Esophagus mucosa (tissue), 1 donor: ENCODE measurements at regions not wholly inside any gene's neighbourhood (a gene's known extent, or its start where the extent isn't known, plus 50 kb on each side); places are given as distances from the start of the nearest gene placed in this dataset.

Experiments
- ATAC-seq: fragments of 200-7000 bp; cut with Tn5 transposase; one replicate; pipeline ENCODE4 v1.9.1; 2020
- donor health status: DM: yes; HTN: yes; CAD: no.

GRCh38 chr2:8451273-8451672 lies 230.6 kb upstream of the ID2 start:
- ATAC-seq: no peak

DNA sequence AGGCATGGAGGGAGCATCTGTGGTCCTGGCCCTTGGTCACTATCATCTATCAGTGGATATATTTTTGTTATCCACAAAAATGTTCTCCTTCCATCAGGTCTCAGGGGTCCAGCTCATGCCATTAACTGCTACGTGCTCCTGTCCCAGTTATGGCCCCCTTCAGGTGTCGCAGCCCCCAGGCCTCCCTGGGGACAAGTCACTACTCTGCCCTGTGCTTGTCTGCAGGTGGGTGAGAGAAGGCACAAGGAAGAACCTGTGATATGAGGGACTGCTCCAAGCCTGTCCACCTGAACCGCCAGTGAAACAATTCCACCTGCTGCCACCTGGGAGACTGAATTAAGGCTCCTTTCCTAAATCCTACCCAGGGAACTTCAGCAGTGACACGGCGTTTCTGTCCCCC lies 229.6 kb upstream of the ID2 start:
- ATAC-seq: no peak

- ATAC-seq: no peak
These were observed 228.6 kb upstream of the ID2 start for GRCh38 chr2:8452979-8453903.

DNA sequence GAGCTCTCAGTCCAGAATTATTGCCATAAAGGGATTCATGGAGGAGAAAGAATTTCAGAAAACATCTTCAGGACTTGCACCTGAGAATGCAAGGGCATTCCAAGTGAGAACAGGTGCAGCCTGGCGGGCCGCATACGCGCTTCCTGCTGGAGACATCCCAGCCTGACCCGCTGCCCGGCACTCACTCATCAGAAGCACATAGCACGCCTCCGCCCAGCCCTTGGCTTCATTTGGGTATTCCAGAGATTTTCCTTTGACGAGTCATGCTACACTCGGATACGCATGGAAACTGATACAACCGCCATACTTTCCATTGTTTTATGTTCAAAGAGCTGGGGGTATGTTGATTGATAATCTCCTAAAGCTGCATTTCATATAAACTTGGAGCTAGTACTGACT lies 228.0 kb upstream of the ID2 start:
- ATAC-seq: no peak

DNA sequence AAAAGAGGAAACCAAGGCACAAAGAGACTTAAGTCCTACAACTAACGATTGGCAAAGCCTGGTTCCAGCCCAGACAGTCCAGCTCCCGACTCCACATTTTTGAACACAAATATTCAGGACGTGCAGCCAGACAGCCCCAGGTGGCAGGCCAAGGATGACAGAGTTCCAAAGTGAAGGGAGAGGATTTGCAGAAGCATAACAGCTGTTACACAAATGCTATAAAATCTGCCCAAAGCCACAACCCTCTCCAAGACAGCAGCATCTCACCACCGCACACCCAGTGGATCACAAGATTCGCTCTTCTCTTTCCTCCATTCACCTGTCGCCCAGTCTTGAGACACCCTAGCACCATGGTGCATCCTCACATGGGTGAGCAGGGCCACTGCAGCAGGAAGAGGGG lies 227.1 kb upstream of the ID2 start:
- ATAC-seq: no peak

GRCh38 chr2:8455236-8456150 lies 226.4 kb upstream of the ID2 start:
- no peak for ATAC-seq

GRCh38 chr2:8456151-8457091 lies 225.4 kb upstream of the ID2 start:
- no peak for ATAC-seq

GRCh38 chr2:8457092-8457481 lies 224.8 kb upstream of the ID2 start:
- peak; percentile 72 for ATAC-seq

DNA sequence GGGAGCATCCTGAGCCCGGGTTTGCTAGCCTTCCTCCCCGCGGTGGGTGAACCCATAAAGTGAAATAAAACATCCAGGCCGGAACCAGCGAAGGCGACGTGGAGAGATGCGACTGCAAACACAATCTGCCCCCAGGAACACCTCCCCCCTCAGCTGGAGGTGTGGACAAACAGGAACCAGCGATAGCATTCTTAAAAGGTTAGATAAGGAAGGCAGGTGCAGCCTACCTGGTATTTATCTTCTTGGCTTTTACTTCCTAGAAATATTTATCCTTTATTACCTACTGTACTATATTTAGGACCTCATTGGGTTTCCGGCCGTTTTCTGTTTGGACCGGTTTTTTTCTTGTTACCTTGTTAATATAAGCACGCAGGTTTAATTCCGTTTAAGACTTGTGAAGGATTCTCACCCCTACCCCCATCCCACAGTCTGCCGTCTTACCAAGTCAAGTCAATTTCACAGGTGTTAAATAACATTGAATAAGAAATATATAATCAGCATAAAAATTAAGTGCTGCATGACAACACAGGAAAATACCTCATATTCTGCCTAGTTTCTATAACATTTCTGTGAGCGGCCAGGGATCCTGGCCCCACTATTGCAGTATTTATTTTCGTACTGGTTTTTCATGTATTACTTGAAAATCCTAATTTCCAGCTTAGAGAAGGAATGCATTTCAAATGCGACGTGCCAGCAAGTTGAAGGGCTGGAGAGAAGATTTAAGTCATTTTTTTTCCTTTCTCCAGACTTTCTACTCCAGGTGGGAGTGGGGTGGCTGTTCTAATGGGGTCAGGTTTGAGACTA lies 224.0 kb upstream of the ID2 start:
- no peak for ATAC-seq

DNA sequence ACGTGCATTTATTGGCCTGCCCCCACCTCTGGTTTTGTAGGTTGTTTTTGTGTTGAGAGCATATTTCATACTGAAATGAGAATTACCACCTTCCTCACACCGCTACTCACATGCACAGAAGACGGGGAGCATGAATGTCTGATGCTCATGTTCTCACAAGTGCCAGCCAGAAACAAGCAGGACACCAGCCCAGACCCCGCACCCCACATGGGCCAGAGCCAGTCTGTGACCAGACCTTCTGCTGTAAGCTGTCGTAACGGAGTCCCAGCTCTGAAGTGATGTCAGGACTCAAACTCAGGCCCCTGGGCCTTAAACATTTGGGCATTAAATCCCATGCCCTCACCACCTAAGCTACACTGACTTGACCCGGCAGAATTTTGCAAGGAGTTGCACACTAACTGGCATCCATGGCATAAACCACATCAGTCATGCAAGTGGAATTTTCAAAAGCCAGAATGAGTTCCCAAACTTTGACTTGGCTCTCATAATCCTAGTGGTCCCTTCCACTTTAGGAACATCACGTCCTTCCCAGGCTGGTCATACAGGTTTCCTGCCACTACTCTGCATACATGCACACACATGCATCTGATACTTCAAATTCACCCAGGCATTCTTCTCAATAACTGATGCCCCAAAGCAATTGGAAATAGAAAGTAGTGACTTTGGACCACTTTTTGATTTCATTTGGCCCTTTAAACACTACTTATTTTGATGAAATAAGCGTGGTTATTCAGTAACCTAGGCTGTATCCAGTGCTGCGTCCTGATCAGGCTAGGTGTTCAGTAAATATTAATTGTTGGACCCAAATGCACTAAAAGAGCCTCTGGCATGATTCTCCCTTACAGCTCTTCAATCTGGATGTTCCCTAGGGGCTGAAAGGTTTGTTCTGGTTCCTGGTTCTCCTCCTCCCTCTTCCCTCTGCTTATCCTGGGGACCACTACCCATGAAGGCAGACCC lies 223.1 kb upstream of the ID2 start:
- peak; percentile 21 for ATAC-seq

GRCh38 chr2:8459474-8459873 lies 222.4 kb upstream of the ID2 start:
- ATAC-seq: no peak

DNA sequence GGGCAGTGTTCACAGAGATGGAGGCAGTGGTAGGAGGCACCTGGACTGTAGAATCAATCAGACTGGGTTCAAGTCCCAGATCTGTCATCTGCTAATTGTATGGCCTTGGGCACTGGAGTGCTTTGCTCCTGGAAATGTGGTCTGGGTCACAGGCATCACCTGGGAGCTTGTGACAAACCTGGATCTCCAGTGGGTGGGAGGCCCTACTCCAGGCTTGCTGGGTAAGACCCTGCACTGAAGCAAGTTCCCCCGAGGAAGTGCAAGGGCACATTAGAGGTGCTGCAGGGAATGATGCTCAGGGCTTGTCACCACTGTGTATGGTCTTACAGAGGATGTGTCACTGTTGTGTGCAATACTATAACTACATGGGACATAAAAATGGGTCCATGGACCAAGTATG lies 220.5 kb upstream of the ID2 start:
- no peak for ATAC-seq

DNA sequence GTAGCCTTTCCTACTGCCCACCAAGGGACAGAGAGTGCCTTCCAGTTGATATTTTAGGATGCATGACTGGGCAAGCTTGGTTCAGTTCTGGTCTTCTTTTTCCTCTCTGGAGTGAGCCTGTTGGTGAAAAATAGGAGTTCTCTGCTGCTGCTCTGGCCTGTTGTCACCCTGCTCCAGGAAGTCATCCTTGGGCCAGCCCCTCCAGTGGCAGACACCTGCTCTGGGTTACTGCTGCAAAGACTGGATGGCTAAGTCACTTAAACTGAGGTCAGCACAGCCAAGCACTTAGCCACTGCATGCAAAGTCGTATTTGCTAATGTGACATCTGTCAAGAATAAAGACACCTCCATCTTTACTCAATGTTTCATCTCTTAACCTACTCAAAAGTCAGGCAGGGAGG lies 219.6 kb upstream of the ID2 start:
- ATAC-seq: no peak

DNA sequence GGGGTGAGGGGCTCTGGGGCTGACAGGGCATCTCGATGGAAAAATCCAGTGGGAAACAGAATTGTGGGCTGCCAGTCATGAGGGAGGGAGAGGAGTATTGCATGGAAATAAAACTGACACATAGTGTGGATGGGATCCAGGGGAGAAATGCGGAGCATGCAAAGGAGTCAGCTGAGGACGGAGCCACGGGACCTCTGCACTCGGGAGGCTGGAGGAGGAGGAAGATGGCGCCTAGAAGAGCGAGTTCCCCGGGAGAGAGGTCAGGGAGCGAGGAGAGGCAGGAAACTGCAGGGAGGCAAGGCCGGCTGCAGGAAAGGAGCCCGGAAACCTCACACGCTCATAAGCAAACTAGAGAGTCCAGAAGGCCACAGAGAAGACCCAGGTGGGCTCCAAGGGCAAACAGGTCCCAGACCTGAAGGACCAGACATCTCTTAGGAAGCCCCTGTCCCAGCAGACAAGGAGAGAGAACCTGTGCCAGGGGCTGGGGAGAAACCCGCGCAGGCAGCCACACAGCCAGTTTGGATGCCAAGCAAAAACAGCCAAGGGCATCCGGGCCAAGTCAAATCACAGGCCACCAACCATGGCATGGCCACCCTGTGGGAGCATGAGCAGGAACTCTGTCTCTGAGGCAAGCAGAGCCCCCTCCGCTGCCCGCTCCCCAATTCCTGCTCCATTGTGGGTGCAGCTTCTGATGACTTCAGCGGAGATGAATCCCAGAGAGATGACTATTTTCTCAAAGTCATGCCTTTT lies 218.8 kb upstream of the ID2 start:
- ATAC-seq: no peak

DNA sequence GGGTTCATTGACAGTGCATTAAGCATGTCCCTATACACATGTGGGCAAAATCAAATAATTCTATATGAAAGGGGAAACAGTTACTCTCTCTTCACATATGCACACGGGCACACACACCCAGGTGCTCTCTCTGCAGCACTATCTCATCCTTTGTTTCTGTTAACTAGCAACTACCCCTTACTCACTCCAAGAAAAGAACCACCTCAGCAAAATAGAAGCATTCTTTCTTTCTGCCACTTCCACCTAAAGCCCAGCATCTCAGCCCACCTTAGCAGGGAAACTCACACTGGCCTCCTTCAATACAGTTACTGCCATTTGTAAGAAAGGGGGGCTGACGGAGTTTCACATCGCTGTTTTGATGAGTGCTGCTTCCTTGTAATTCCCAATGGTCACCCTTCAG lies 216.3 kb upstream of the ID2 start:
- ATAC-seq: no peak

GRCh38 chr2:8469709-8470493 lies 212.0 kb upstream of the ID2 start:
- no peak for ATAC-seq

GRCh38 chr2:8472545-8473323 lies 209.1 kb upstream of the ID2 start:
- no peak for ATAC-seq
